ENCODE measurements at regions not wholly inside any gene's neighbourhood (a gene's known extent, or its start where the extent isn't known, plus 50 kb on each side); places are given as distances from the start of the nearest gene placed in this dataset.

DNA sequence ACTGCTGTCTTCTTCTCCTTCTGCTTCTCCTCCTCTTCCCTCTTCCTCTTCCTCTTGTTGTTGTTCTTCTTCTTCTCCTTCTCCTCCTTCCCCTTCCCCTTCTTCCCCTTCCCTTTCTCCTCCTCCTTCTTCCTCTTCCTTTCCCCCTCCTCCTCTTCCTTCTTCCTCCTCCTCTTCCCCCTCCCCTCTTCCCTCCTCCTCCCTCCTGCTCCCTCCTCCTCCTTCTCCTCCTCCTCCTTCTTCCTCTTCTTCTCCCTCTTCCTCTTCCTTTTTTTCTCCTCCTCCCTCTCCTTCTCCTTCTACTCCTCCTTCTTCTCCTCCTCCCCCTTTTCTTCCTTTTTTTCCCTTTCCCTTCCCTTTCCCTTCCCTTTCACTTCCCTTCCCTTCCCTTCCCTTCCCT, 245.0 kb upstream of the IRX5 start:
- no peak overlapping the region for H3K27ac ChIP-seq (ENCODE audit: low read length)
- TF ChIP-seq POLR2AphosphoS5 (IDR thresholded peaks at IDR 0.05; ENCODE audit: low read depth, low read length) (no peak), TCF7L2 (IDR thresholded peaks at IDR 0.05; ENCODE audit: low read depth, low read length) (no peak), SIN3A (IDR thresholded peaks at IDR 0.05; ENCODE audit: borderline replicate concordance, insufficient read depth, low read depth, low read length) (no peak)
- TF ChIP-seq, protein P1, sequence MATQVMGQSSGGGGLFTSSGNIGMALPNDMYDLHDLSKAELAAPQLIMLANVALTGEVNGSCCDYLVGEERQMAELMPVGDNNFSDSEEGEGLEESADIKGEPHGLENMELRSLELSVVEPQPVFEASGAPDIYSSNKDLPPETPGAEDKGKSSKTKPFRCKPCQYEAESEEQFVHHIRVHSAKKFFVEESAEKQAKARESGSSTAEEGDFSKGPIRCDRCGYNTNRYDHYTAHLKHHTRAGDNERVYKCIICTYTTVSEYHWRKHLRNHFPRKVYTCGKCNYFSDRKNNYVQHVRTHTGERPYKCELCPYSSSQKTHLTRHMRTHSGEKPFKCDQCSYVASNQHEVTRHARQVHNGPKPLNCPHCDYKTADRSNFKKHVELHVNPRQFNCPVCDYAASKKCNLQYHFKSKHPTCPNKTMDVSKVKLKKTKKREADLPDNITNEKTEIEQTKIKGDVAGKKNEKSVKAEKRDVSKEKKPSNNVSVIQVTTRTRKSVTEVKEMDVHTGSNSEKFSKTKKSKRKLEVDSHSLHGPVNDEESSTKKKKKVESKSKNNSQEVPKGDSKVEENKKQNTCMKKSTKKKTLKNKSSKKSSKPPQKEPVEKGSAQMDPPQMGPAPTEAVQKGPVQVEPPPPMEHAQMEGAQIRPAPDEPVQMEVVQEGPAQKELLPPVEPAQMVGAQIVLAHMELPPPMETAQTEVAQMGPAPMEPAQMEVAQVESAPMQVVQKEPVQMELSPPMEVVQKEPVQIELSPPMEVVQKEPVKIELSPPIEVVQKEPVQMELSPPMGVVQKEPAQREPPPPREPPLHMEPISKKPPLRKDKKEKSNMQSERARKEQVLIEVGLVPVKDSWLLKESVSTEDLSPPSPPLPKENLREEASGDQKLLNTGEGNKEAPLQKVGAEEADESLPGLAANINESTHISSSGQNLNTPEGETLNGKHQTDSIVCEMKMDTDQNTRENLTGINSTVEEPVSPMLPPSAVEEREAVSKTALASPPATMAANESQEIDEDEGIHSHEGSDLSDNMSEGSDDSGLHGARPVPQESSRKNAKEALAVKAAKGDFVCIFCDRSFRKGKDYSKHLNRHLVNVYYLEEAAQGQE (IDR thresholded peaks at IDR 0.05; ENCODE audit: insufficient read depth in 1 of 2, low read depth in 2 of 2, low read length in 1 of 2): no peak
- TF ChIP-seq, protein P2, sequence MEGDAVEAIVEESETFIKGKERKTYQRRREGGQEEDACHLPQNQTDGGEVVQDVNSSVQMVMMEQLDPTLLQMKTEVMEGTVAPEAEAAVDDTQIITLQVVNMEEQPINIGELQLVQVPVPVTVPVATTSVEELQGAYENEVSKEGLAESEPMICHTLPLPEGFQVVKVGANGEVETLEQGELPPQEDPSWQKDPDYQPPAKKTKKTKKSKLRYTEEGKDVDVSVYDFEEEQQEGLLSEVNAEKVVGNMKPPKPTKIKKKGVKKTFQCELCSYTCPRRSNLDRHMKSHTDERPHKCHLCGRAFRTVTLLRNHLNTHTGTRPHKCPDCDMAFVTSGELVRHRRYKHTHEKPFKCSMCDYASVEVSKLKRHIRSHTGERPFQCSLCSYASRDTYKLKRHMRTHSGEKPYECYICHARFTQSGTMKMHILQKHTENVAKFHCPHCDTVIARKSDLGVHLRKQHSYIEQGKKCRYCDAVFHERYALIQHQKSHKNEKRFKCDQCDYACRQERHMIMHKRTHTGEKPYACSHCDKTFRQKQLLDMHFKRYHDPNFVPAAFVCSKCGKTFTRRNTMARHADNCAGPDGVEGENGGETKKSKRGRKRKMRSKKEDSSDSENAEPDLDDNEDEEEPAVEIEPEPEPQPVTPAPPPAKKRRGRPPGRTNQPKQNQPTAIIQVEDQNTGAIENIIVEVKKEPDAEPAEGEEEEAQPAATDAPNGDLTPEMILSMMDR (IDR thresholded peaks at IDR 0.05): no peak
- H3K36me3 ChIP-seq (ENCODE audit: control insufficient read depth, insufficient read depth, low read length): no peaks in the 10 kb centered on the region
- POLR2A ChIA-PET: no interaction called here
- CTCF ChIA-PET: no interaction called here
- DNase-seq (ENCODE audit: low read depth, low spot score) (no peak), ATAC-seq (no peak)
- no peaks in the 10 kb centered on the region; the same call in 1 of the 2 replicates for H3K27me3 ChIP-seq (ENCODE audit: control insufficient read depth, insufficient read depth, low read length)
- no peaks in the 10 kb centered on the region for H3K9me3 ChIP-seq (ENCODE audit: control insufficient read depth, insufficient read depth, low read depth, low read length)
- in situ Hi-C loops (cut with HindIII; ENCODE audit: low pct_unique_long_range_greater_than_20kb, low sequenced_read_pairs) (no loop called here), intact Hi-C loops (cut with micrococcal nuclease; ENCODE audit: unreplicated experiment) (no loop called here)
- H3K4me3 ChIP-seq (ENCODE audit: low read depth in 2 of 2, low read length in 2 of 2): no peak overlapping the region
- no peaks in the 10 kb centered on the region for H3K4me1 ChIP-seq (ENCODE audit: control insufficient read depth, insufficient read depth, low read length)
- BruUV-seq (replicated peaks): no TSS peak

DNA sequence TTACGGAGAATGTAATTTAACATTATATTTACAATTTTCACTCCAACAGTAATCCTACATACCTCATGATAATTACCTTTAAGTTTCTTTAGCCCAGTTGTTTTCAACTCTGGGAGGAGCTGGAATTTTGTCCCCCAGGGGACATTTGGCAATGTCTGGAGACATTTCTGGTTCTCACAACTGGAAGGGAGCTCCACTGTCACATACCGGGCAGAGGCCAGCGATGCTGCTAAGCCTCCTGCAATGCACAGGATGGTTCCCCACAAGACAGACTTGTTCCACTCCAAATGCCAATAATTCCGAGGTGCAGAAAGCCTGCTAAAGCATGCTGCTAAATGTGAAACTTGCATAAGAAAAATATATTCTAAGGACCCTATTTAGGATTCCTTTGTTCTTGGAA, 251.1 kb upstream of the IRX5 start:
- intact Hi-C loops (cut with micrococcal nuclease; ENCODE audit: unreplicated experiment): no loop called here
- no peak overlapping the region for H3K4me3 ChIP-seq (ENCODE audit: low read depth in 2 of 2, low read length in 2 of 2)
- BruUV-seq (replicated peaks): no TSS peak
- H3K9me3 ChIP-seq (ENCODE audit: control insufficient read depth, insufficient read depth, low read depth, low read length): no peaks in the 10 kb centered on the region
- ChIA-PET CTCF (no interaction called here), POLR2A (no interaction called here)
- in situ Hi-C loops (cut with HindIII; ENCODE audit: low pct_unique_long_range_greater_than_20kb, low sequenced_read_pairs): no loop called here
- no peaks in the 10 kb centered on the region for H3K27me3 ChIP-seq (ENCODE audit: control insufficient read depth, insufficient read depth, low read length)
- DNase-seq (ENCODE audit: low read depth, low spot score) (no peak), ATAC-seq (no peak)
- no peaks in the 10 kb centered on the region for H3K4me1 ChIP-seq (ENCODE audit: control insufficient read depth, insufficient read depth, low read length)
- no peaks in the 10 kb centered on the region for H3K36me3 ChIP-seq (ENCODE audit: control insufficient read depth, insufficient read depth, low read length)
- TF ChIP-seq TCF7L2 (IDR thresholded peaks at IDR 0.05; ENCODE audit: low read depth, low read length) (no peak), POLR2AphosphoS5 (IDR thresholded peaks at IDR 0.05; ENCODE audit: low read depth, low read length) (no peak), SIN3A (IDR thresholded peaks at IDR 0.05; ENCODE audit: borderline replicate concordance, insufficient read depth, low read depth, low read length) (no peak)
- TF ChIP-seq, protein P2 (IDR thresholded peaks at IDR 0.05): no peak
- TF ChIP-seq, protein P1 (IDR thresholded peaks at IDR 0.05; ENCODE audit: insufficient read depth in 1 of 2, low read depth in 2 of 2, low read length in 1 of 2): no peak
- no peak overlapping the region for H3K27ac ChIP-seq (ENCODE audit: low read length)
